IMR-90 (cell line): ENCODE measurements at regions not wholly inside any gene's neighbourhood (a gene's known extent, or its start where the extent isn't known, plus 50 kb on each side); places are given as distances from the start of the nearest gene placed in this dataset.

ENCODE experiments used
- ATAC-seq: fragments of 200-7000 bp; cut with Tn5 transposase; 2 replicates; pipeline ENCODE4 v1.9.1; 2020; ENCODE audit warnings: low read depth, mild to moderate bottlenecking, moderate library complexity
- BruUV-seq: library from RNA; stranded (reverse); fragments of 400-500 nt; replicated peaks from 2 replicates; lab custom pipeline; 2021; lab: Mats Ljungman, UMichigan
- CTCF ChIA-PET: fragments of 300-600 bp; formaldehyde crosslinking; extraction: SDS; loops from one replicate; lab custom pipeline; 2021; ENCODE audit warnings: antibody characterized with exemption; lab: Yijun Ruan, JAX
- POLR2A ChIA-PET: fragments of 300-600 bp; sonication (Branson Sonifier 250); formaldehyde crosslinking; loops from one replicate; lab custom pipeline; 2022; ENCODE audit warnings: antibody characterized with exemption; ENCODE audit not compliant: unreplicated experiment; lab: Charles Lee
- DNase-seq: peaks from one replicate; pipeline ENCODE4 v3.0.0; 2013
- H2AFZ ChIP-seq: replicated peaks from 2 replicates; pipeline ENCODE3; 2013; ENCODE audit warnings: low read length, mild to moderate bottlenecking; ENCODE audit not compliant: poor library complexity
- H2AK5ac ChIP-seq: 2 replicates; pipeline ENCODE4 v1.6.1; 2013; ENCODE audit warnings: low read depth, low read length, inconsistent platforms
- H2AK9ac ChIP-seq: replicated peaks from 2 replicates; pipeline ENCODE3; 2013; ENCODE audit warnings: mild to moderate bottlenecking, low read depth, low read length, moderate library complexity; ENCODE audit not compliant: poor library complexity
- H2BK120ac ChIP-seq: 2 replicates; pipeline ENCODE4 v1.6.1; 2013; ENCODE audit warnings: low read depth, low read length, inconsistent platforms
- H2BK15ac ChIP-seq: 3 replicates; pipeline ENCODE4 v1.6.1; 2013; ENCODE audit warnings: low read depth, low read length, inconsistent platforms
- H2BK20ac ChIP-seq: 2 replicates; pipeline ENCODE4 v1.6.1; 2013; ENCODE audit warnings: low read depth, mild to moderate bottlenecking, inconsistent platforms, low read length, moderate library complexity
- H2BK5ac ChIP-seq: 2 replicates; pipeline ENCODE4 v1.6.1; 2013; ENCODE audit warnings: mild to moderate bottlenecking, low read depth, low read length, inconsistent platforms; ENCODE audit not compliant: poor library complexity, severe bottlenecking
- H3K14ac ChIP-seq: replicated peaks from 2 replicates; pipeline ENCODE4 v1.6.1; 2013; ENCODE audit warnings: low read depth, low read length, inconsistent platforms
- H3K18ac ChIP-seq: 2 replicates; pipeline ENCODE4 v1.6.1; 2013; ENCODE audit warnings: low read depth, low read length, control low read depth
- H3K23ac ChIP-seq: 2 replicates; pipeline ENCODE4 v1.6.1; 2013; ENCODE audit warnings: low read depth, low read length, inconsistent platforms
- H3K27ac ChIP-seq: 2 replicates; pipeline ENCODE4 v1.5.1; 2013; ENCODE audit warnings: mild to moderate bottlenecking, control low read depth, low read length; ENCODE audit not compliant: insufficient read depth
- H3K27me3 ChIP-seq: 2 replicates; pipeline ENCODE4 v1.6.1; 2013; ENCODE audit warnings: low read length; ENCODE audit not compliant: control insufficient read depth, insufficient read depth
- H3K36me3 ChIP-seq: 2 replicates; pipeline ENCODE4 v1.6.1; 2013; ENCODE audit warnings: low read length, mixed read lengths; ENCODE audit not compliant: control insufficient read depth, insufficient read depth
- H3K4ac ChIP-seq: 2 replicates; pipeline ENCODE4 v1.6.1; 2013; ENCODE audit warnings: low read depth, low read length, inconsistent platforms
- H3K4me1 ChIP-seq: 2 replicates; pipeline ENCODE4 v1.6.1; 2013; ENCODE audit warnings: low read length, mixed read lengths; ENCODE audit not compliant: control insufficient read depth, insufficient read depth
- H3K4me2 ChIP-seq: 2 replicates; pipeline ENCODE4 v1.6.1; 2013; ENCODE audit warnings: low read depth, mild to moderate bottlenecking, control low read depth, low read length, moderate library complexity
- H3K4me3 ChIP-seq: 2 replicates; pipeline ENCODE4 v1.5.1; 2013; ENCODE audit warnings: low read depth, mild to moderate bottlenecking, control low read depth, low read length, moderate library complexity; ENCODE audit not compliant: insufficient read depth
- H3K56ac ChIP-seq: 2 replicates; pipeline ENCODE4 v1.6.1; 2013; ENCODE audit warnings: low read length, inconsistent platforms; ENCODE audit not compliant: insufficient read depth; ENCODE audit errors: extremely low read depth
- H3K79me1 ChIP-seq, 2 experiments: 2 replicates each; pipeline ENCODE4 v1.6.1; 2013; ENCODE audit warnings: low read length in 2 of 2, inconsistent platforms in 1 of 2, low read depth in 1 of 2
- H3K9ac ChIP-seq: 2 replicates; pipeline ENCODE4 v1.6.1; 2013; ENCODE audit warnings: low read depth, low read length, control low read depth
- H3K9me1 ChIP-seq: 2 replicates; pipeline ENCODE4 v1.6.1; 2013; ENCODE audit warnings: low read length, inconsistent platforms; ENCODE audit not compliant: insufficient read depth
- H3K9me3 ChIP-seq: 2 replicates; pipeline ENCODE4 v1.6.1; 2013; ENCODE audit warnings: low read length; ENCODE audit not compliant: control insufficient read depth, insufficient read depth
- H4K20me1 ChIP-seq: 2 replicates; pipeline ENCODE4 v1.6.1; 2013; ENCODE audit warnings: low read length, inconsistent platforms; ENCODE audit not compliant: insufficient read depth
- H4K5ac ChIP-seq: 2 replicates; pipeline ENCODE4 v1.6.1; 2013; ENCODE audit warnings: mild to moderate bottlenecking, low read depth, low read length, control low read depth
- H4K8ac ChIP-seq, 2 experiments: 2 replicates each; pipeline ENCODE4 v1.6.1; 2013; ENCODE audit warnings: low read depth in 2 of 2, low read length in 2 of 2, control low read depth in 1 of 2, inconsistent platforms in 1 of 2
- H4K91ac ChIP-seq: 2 replicates; pipeline ENCODE4 v1.6.1; 2013; ENCODE audit warnings: low read depth, low read length, inconsistent platforms; ENCODE audit not compliant: insufficient read depth
- CEBPB ChIP-seq: IDR thresholded peaks from 2 replicates; pipeline ENCODE4 v1.6.1; 2012; ENCODE audit warnings: low read depth, low read length, improper control_type of control experiment
- CHD1 ChIP-seq: IDR thresholded peaks from 2 replicates; pipeline ENCODE4 v1.6.1; 2012; ENCODE audit warnings: low read depth, low read length, improper control_type of control experiment
- FOS ChIP-seq: fragments of 150-350 bp; IDR thresholded peaks from 2 replicates; pipeline ENCODE4 v1.6.1; 2016; ENCODE audit warnings: low read depth, low read length
- MAFK ChIP-seq: IDR thresholded peaks from 2 replicates; pipeline ENCODE4 v1.6.1; 2012; ENCODE audit warnings: low read depth, low read length, improper control_type of control experiment
- MXI1 ChIP-seq: IDR thresholded peaks from 2 replicates; pipeline ENCODE4 v1.6.1; 2012; ENCODE audit warnings: low read depth, mild to moderate bottlenecking, low read length, moderate library complexity, borderline replicate concordance
- RCOR1 ChIP-seq: IDR thresholded peaks from 2 replicates; pipeline ENCODE4 v1.6.1; 2012; ENCODE audit warnings: mild to moderate bottlenecking, low read length, improper control_type of control experiment; ENCODE audit not compliant: insufficient replicate concordance
- RFX5 ChIP-seq: IDR thresholded peaks from 2 replicates; pipeline ENCODE4 v1.8.0; 2012; ENCODE audit warnings: low read depth, mild to moderate bottlenecking, low read length, moderate library complexity
- SMC3 ChIP-seq: fragments of 150-350 bp; IDR thresholded peaks from 2 replicates; pipeline ENCODE4 v1.6.1; 2016; ENCODE audit warnings: low read depth, mild to moderate bottlenecking, antibody characterized with exemption, low read length, moderate library complexity
- whole genome bisulfite sequencing, 2 experiments: methylation state at CpG; one replicate each; pipeline versions ENCODE4 v1.1.5 to v1.1.7; 2013; ENCODE audit warnings: missing lambda C conversion rate in 2 of 2; ENCODE audit not compliant: insufficient read length in 1 of 2; ENCODE audit errors: extremely low coverage in 2 of 2; 5-methylcytosine and 5-hydroxymethylcytosine counted together
- dilution Hi-C: fragments of 300-500 bp; cut with HindIII; formaldehyde crosslinking; loops from one replicate; pipeline ENCODE4 v1.14.3; 2018; ENCODE audit warnings: low sequenced_read_pairs; ENCODE audit not compliant: unreplicated experiment
- in situ Hi-C: fragments of 300-500 bp; cut with MboI; formaldehyde crosslinking; loops from 3 replicates; pipeline ENCODE4 v1.14.3; 2019; ENCODE audit warnings: low sequenced_read_pairs, inconsistent platforms, mixed read lengths
- intact Hi-C: fragments of 100-400 bp; cut with micrococcal nuclease; formaldehyde crosslinking; loops from 2 replicates; pipeline ENCODE4 v1.10.0; 2022

- Histone ChIP-seq H3K79me1 (no peaks in the 10 kb centered on the region), H2AK5ac (no peak overlapping the region), H3K9me1 (no peaks in the 10 kb centered on the region), H2BK5ac (no peak overlapping the region), H2BK15ac (no peak overlapping the region), H2AK9ac (no peak overlapping the region), H4K20me1 (no peaks in the 10 kb centered on the region), H3K27me3 (no peaks in the 10 kb centered on the region), H3K23ac (no peak overlapping the region), H3K4ac (no peak overlapping the region), H2AFZ (no peak overlapping the region), H3K4me1 (no peaks in the 10 kb centered on the region), H3K9me3 (no peaks in the 10 kb centered on the region), H3K18ac (no peak overlapping the region), H3K56ac (no peak overlapping the region), H3K27ac (no peak overlapping the region), H3K14ac (no peak overlapping the region), H3K4me3 (no peak overlapping the region), H2BK20ac (no peak overlapping the region), H3K9ac (no peak overlapping the region), H2BK120ac (no peak overlapping the region), H4K91ac (no peak overlapping the region), H4K8ac (no peak overlapping the region), H3K4me2 (no peak overlapping the region), H4K5ac (no peak overlapping the region), H3K36me3 (no peaks in the 10 kb centered on the region)
- POLR2A ChIA-PET, result no interaction called here
- dilution Hi-C loops (no loop called here), in situ Hi-C loops (no loop called here), intact Hi-C loops (no loop called here)
- WGBS, 2 experiments, result no CpG with 5 or more reads among the region's 1 CpG
- no peak for TF ChIP-seq CHD1
- TF ChIP-seq FOS, result no peak
- no peak for TF ChIP-seq MAFK
- no peak for TF ChIP-seq CEBPB
- TF ChIP-seq SMC3, result no peak
- no peak for TF ChIP-seq RCOR1
- TF ChIP-seq RFX5, result no peak
- no peak for TF ChIP-seq MXI1
- CTCF ChIA-PET, result no interaction called here
- ATAC-seq, result no peak
- no peak for DNase-seq
- no TSS peak for BruUV-seq
Measured at GRCh38 chr4:106671716-106672115, 303.1 kb upstream of the GIMD1 start.
